A549 (cell line): ENCODE measurements at regions not wholly inside any gene's neighbourhood (a gene's known extent, or its start where the extent isn't known, plus 50 kb on each side); places are given as distances from the start of the nearest gene placed in this dataset.

ENCODE experiments used
- ATAC-seq, 2 experiments: fragments of 200-7000 bp in 1 of 2; fragments of >200 bp in 1 of 2; cut with Nextera tagmentation in 1 of 2; cut with Tn5 transposase in 1 of 2; 3 replicates each; pipeline versions ENCODE4 v1.8.0 to v1.9.1; 2018 to 2020; ENCODE audit warnings: mild to moderate bottlenecking in 1 of 2, moderate library complexity in 1 of 2
- CTCF ChIA-PET: fragments of 300-600 bp; sonication (Branson Sonifier 250); formaldehyde crosslinking; extraction: SDS; loops from one replicate; lab custom pipeline; 2021; ENCODE audit warnings: antibody characterized with exemption, inconsistent platforms; lab: Yijun Ruan, JAX
- POLR2A ChIA-PET: fragments of 350-600 bp; formaldehyde crosslinking; extraction: SDS; loops from one replicate; lab custom pipeline; 2021; ENCODE audit warnings: antibody characterized with exemption, inconsistent platforms; lab: Yijun Ruan, JAX
- DNase-seq, 2 experiments: peaks; one replicate each; pipeline versions ENCODE4 v3.0.0 to v3.0.0-alpha.2; 2011 to 2016; ENCODE audit warnings: low read depth in 1 of 2, low spot score in 1 of 2
- FAIRE-seq: peaks from 2 replicates; lab custom pipeline; 2011; peaks lifted over from hg19 to GRCh38; lab: Jason Lieb, UNC
- H3K27ac ChIP-seq, 2 experiments: fragments of >200 bp; sonication (Bioruptor Twin); formaldehyde crosslinking; 3 replicates each; pipeline ENCODE4 v1.5.1; 2016 to 2017
- H3K4me1 ChIP-seq: fragments of >200 bp; sonication (Bioruptor Twin); formaldehyde crosslinking; 3 replicates; pipeline ENCODE4 v1.6.1; 2016
- H3K4me2 ChIP-seq: fragments of >200 bp; sonication (Bioruptor Twin); formaldehyde crosslinking; 3 replicates; pipeline ENCODE4 v1.6.1; 2016
- H3K4me3 ChIP-seq: fragments of >200 bp; sonication (Bioruptor Twin); formaldehyde crosslinking; 3 replicates; pipeline ENCODE4 v1.5.1; 2016
- H3K9me3 ChIP-seq: fragments of >200 bp; sonication (Bioruptor Twin); formaldehyde crosslinking; 3 replicates; pipeline ENCODE4 v1.6.1; 2016
- BCL3 ChIP-seq: fragments of >200 bp; sonication (Bioruptor Twin); formaldehyde crosslinking; IDR thresholded peaks from 3 replicates; pipeline ENCODE4 v1.6.1; 2016
- BHLHE40 ChIP-seq: IDR thresholded peaks from 2 replicates; pipeline ENCODE4 v1.6.1; 2012; ENCODE audit warnings: low read depth, low read length, inconsistent platforms
- CBX2 ChIP-seq: fragments of 200-600 bp; sonication (generic); IDR thresholded peaks from 2 replicates; pipeline ENCODE4 v1.6.1; 2016; ENCODE audit warnings: low read depth, mild to moderate bottlenecking, borderline replicate concordance
- CTCF ChIP-seq: fragments of >200 bp; sonication (Bioruptor Twin); formaldehyde crosslinking; IDR thresholded peaks from 3 replicates; pipeline ENCODE4 v1.5.1; 2016
- E2F6 ChIP-seq: IDR thresholded peaks from 2 replicates; pipeline ENCODE4 v1.6.1; 2012; ENCODE audit warnings: low read depth, borderline replicate concordance
- EP300 ChIP-seq, 2 experiments: fragments of >200 bp; sonication (Bioruptor Twin); formaldehyde crosslinking; IDR thresholded peaks; 2 replicates in 1 of 2; 3 replicates in 1 of 2; pipeline ENCODE4 v1.6.1; 2016 to 2017
- FOXS1 ChIP-seq: fragments of 250-450 bp; sonication (Bioruptor Pico); IDR thresholded peaks from 2 replicates; pipeline ENCODE4 v1.5.0; 2020; ENCODE audit warnings: mild to moderate bottlenecking, moderate library complexity
- JUN ChIP-seq, 2 experiments: fragments of >200 bp; sonication (Bioruptor Twin); formaldehyde crosslinking; IDR thresholded peaks; 2 replicates in 1 of 2; 3 replicates in 1 of 2; pipeline ENCODE4 v1.6.1; 2016 to 2017
- JUNB ChIP-seq: fragments of >200 bp; sonication (Bioruptor Twin); formaldehyde crosslinking; IDR thresholded peaks from 2 replicates; pipeline ENCODE4 v1.6.1; 2016
- KDM1A ChIP-seq: fragments of 200-600 bp; sonication (generic); IDR thresholded peaks from 2 replicates; pipeline ENCODE4 v1.6.1; 2016; ENCODE audit warnings: low read depth, mild to moderate bottlenecking
- PHF8 ChIP-seq: fragments of 200-600 bp; sonication (generic); IDR thresholded peaks from 2 replicates; pipeline ENCODE4 v1.6.1; 2016; ENCODE audit warnings: low read depth, mild to moderate bottlenecking, antibody characterized with exemption, moderate library complexity, borderline replicate concordance
- RAD21 ChIP-seq, 2 experiments: fragments of >200 bp in 1 of 2; sonication (Bioruptor Twin) in 1 of 2; formaldehyde crosslinking in 1 of 2; IDR thresholded peaks in 1 of 2; conservative IDR thresholded peaks in 1 of 2; 2 replicates in 1 of 2; 3 replicates in 1 of 2; pipeline ENCODE4 v1.6.1; 2012 to 2018; ENCODE audit warnings: inconsistent platforms in 1 of 2
- RFX5 ChIP-seq: fragments of 450-650 bp; IDR thresholded peaks from 2 replicates; pipeline ENCODE4 v1.7.1; 2014; ENCODE audit warnings: antibody characterized with exemption, mild to moderate bottlenecking, moderate library complexity
- SREBF2 ChIP-seq: fragments of 450-650 bp; IDR thresholded peaks from 2 replicates; pipeline ENCODE4 v1.6.1; 2014; ENCODE audit warnings: mild to moderate bottlenecking, moderate library complexity
- TP53 ChIP-seq: fragments of 250-450 bp; sonication (Bioruptor Pico); IDR thresholded peaks from 2 replicates; pipeline ENCODE4 v1.5.0; 2021; ENCODE audit warnings: mild to moderate bottlenecking, moderate library complexity
- ZFP36 ChIP-seq: fragments of 450-650 bp; IDR thresholded peaks from 2 replicates; pipeline ENCODE4 v1.6.1; 2014; ENCODE audit warnings: borderline replicate concordance; ENCODE audit not compliant: partially characterized antibody
- WGBS: methylation state at CpG from one replicate; pipeline ENCODE4 v1.1.6; 2017; ENCODE audit errors: missing lambda C conversion rate; 5-methylcytosine and 5-hydroxymethylcytosine counted together

DNA sequence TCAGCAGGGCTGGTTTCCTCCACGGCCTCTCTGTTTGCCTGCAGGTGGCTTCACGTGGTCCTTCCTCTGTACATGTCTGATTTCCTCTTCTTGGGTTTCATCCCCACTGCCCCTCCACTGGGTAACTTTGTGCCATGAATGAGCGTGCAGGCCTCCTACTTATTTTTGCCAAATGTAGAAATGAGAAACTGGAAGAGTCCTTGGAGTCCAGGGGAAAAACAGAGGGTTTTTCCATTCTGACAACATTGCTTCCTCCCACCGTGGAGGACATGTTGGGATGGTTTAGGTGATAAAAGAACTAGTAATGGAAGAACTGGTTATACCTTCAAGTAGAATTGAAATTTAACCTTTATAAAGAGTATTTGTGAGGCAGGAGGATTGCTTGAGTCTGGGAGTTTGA lies 699.5 kb downstream of the QKI start:
- FAIRE-seq (no peak), DNase-seq (no peak), ATAC-seq (no peak)
- ChIA-PET CTCF (no interaction called here), POLR2A (no interaction called here)
- 7% methylated on average over 4 of the region's 4 CpGs for WGBS
- TF ChIP-seq PHF8 (no peak), RFX5 (no peak)
- no peak overlapping the region for H3K4me2 ChIP-seq
- H3K27ac ChIP-seq, result no peak overlapping the region
- no peak overlapping the region for H3K4me3 ChIP-seq
- H3K4me1 ChIP-seq, result no peaks in the 10 kb centered on the region
- no peaks in the 10 kb centered on the region for H3K9me3 ChIP-seq

- DNase-seq (no peak), FAIRE-seq (no peak), ATAC-seq (no peak)
- WGBS, result 49% methylated on average over 4 of the region's 4 CpGs
- POLR2A ChIA-PET, result no interaction called here
- Histone ChIP-seq H3K4me1 (no peaks in the 10 kb centered on the region), H3K4me2 (no peak overlapping the region), H3K9me3 (no peaks in the 10 kb centered on the region), H3K27ac (no peak overlapping the region), H3K4me3 (no peak overlapping the region)
- CTCF ChIA-PET, result no interaction called here
- no peak for TF ChIP-seq SREBF2
Measured at GRCh38 chr6:164113637-164114036, 699.1 kb downstream of the QKI start.

GRCh38 chr6:164109770-164110140 lies 695.2 kb downstream of the QKI start:
- ChIA-PET CTCF (interaction anchor here (0.7 to 1.4 kb wide), 6 partner anchors 11 to 1264 kb away, joined by 3 to 6 read pairs (median 3); no protein-coding TSS in a partner anchor), POLR2A (no interaction called here)
- DNase-seq, result no peak
- Histone ChIP-seq H3K4me3 (no peak overlapping the region), H3K9me3 (no peaks in the 10 kb centered on the region), H3K4me1 (no peaks in the 10 kb centered on the region), H3K27ac (no peak overlapping the region), H3K4me2 (peak overlapping the region; percentile 38; the same call in 2 of the 3 replicates)
- FAIRE-seq, result no peak
- TF ChIP-seq JUNB (no peak), RAD21 (conservative IDR thresholded peaks at IDR 0.05 in 1 of 2, IDR thresholded peaks at IDR 0.05 in 1 of 2) (peak in 1 of 2 experiments; percentile 28; a peak in 2 of 5 replicates), PHF8 (no peak), CTCF (peak; percentile 12; the same call in 1 of the 3 replicates)
- WGBS, result 27% methylated on average over 6 of the region's 6 CpGs
- no peak for ATAC-seq

- H3K4me1 ChIP-seq, result no peaks in the 10 kb centered on the region
- H3K9me3 ChIP-seq, result no peaks in the 10 kb centered on the region
- ATAC-seq, result 0 out of 6 replicates have a peak, but pooled peaks have one; percentile 23 to 50
- no peak overlapping the region for H3K4me3 ChIP-seq
- ChIA-PET CTCF (interaction anchor here (0.7 to 1.4 kb wide), 5 partner anchors 15 to 1263 kb away, joined by 3 to 6 read pairs (median 3); no protein-coding TSS in a partner anchor), POLR2A (no interaction called here)
- no peak for FAIRE-seq
- H3K4me2 ChIP-seq, result peak overlapping the region; percentile 38; the same call in 2 of the 3 replicates
- no peak overlapping the region for H3K27ac ChIP-seq
- WGBS, result 28% methylated on average over 20 of the region's 20 CpGs
- peak in 1 of 2 experiments; percentile 15 for DNase-seq
- TF ChIP-seq CBX2, result no peak
- no peak for TF ChIP-seq E2F6
- no peak for TF ChIP-seq FOXS1 (CRISPR knock-in tag)
- no peak for TF ChIP-seq BCL3
- no peak for TF ChIP-seq CTCF
- no peak for TF ChIP-seq ZFP36
- no peak for TF ChIP-seq BHLHE40
- TF ChIP-seq KDM1A, result no peak
- no peak for TF ChIP-seq JUN (IDR thresholded peaks at IDR 0.05)
- no peak for TF ChIP-seq TP53 (CRISPR knock-in tag)
- no peak for TF ChIP-seq EP300 (IDR thresholded peaks at IDR 0.05)
Measured at GRCh38 chr6:164108869-164109769, 694.6 kb downstream of the QKI start.
